HEK293 (cell line): ENCODE measurements at regions not wholly inside any gene's neighbourhood (a gene's known extent, or its start where the extent isn't known, plus 50 kb on each side); places are given as distances from the start of the nearest gene placed in this dataset.
"Not testable (repeated sequence)": the region's sequence is repeated elsewhere in the genome, so short reads cannot be mapped to it uniquely, and the experiment has no call there.

Experiments
- CTCF ChIP-seq: fragments of 450-650 bp; formaldehyde crosslinking; IDR thresholded peaks from 2 replicates; pipeline ENCODE4 v1.5.1; 2016; ENCODE audit warnings: missing biosample characterization, missing genetic modification characterization
- PBX3 ChIP-seq: sonication (generic); formaldehyde crosslinking; IDR thresholded peaks from 2 replicates; pipeline ENCODE4 v1.8.1; 2022; ENCODE audit warnings: mild to moderate bottlenecking, moderate library complexity, missing genetic modification reagents
- YY1 ChIP-seq: fragments of 450-650 bp; formaldehyde crosslinking; IDR thresholded peaks from 2 replicates; pipeline ENCODE4 v1.5.1; 2018; ENCODE audit warnings: missing biosample characterization, missing genetic modification characterization
- ZNF175 ChIP-seq: fragments of 450-650 bp; formaldehyde crosslinking; IDR thresholded peaks from 2 replicates; pipeline ENCODE4 v1.5.1; 2016; ENCODE audit warnings: missing biosample characterization, missing genetic modification characterization
- ZNF394 ChIP-seq: fragments of 450-650 bp; formaldehyde crosslinking; IDR thresholded peaks from 2 replicates; pipeline ENCODE4 v1.5.1; 2016; ENCODE audit warnings: missing biosample characterization, missing genetic modification characterization, mild to moderate bottlenecking, moderate library complexity, borderline replicate concordance
- ZNF501 ChIP-seq: fragments of 450-650 bp; formaldehyde crosslinking; IDR thresholded peaks from 2 replicates; pipeline ENCODE4 v1.5.1; 2016; ENCODE audit warnings: missing biosample characterization, missing genetic modification characterization
- ZNF510 ChIP-seq: fragments of 450-650 bp; formaldehyde crosslinking; IDR thresholded peaks from 2 replicates; pipeline ENCODE4 v1.5.1; 2018; ENCODE audit warnings: mild to moderate bottlenecking, missing genetic modification characterization, missing biosample characterization; ENCODE audit not compliant: insufficient replicate concordance
- ZNF600 ChIP-seq: fragments of 450-650 bp; formaldehyde crosslinking; IDR thresholded peaks from 2 replicates; pipeline ENCODE4 v1.5.1; 2016; ENCODE audit warnings: missing biosample characterization, missing genetic modification characterization
- ZNF830 ChIP-seq: fragments of 450-650 bp; IDR thresholded peaks from 2 replicates; pipeline ENCODE4 v1.5.0; 2018; ENCODE audit warnings: missing biosample characterization, missing genetic modification characterization, low read depth, mild to moderate bottlenecking, moderate library complexity

GRCh38 chr4:49560131-49560816 lies 574.2 kb downstream of the CWH43 start:
- TF ChIP-seq ZNF394 (tag by site-specific recombination); ZNF600 (tag by site-specific recombination); CTCF; ZNF501 (tag by site-specific recombination); YY1 (tag by site-specific recombination); ZNF510 (tag by site-specific recombination); ZNF830 (tag by site-specific recombination); PBX3 (CRISPR knock-in tag); ZNF175 (tag by site-specific recombination): not testable (repeated sequence)
